ENCODE measurements at regions not wholly inside any gene's neighbourhood (a gene's known extent, or its start where the extent isn't known, plus 50 kb on each side); places are given as distances from the start of the nearest gene placed in this dataset.

DNA sequence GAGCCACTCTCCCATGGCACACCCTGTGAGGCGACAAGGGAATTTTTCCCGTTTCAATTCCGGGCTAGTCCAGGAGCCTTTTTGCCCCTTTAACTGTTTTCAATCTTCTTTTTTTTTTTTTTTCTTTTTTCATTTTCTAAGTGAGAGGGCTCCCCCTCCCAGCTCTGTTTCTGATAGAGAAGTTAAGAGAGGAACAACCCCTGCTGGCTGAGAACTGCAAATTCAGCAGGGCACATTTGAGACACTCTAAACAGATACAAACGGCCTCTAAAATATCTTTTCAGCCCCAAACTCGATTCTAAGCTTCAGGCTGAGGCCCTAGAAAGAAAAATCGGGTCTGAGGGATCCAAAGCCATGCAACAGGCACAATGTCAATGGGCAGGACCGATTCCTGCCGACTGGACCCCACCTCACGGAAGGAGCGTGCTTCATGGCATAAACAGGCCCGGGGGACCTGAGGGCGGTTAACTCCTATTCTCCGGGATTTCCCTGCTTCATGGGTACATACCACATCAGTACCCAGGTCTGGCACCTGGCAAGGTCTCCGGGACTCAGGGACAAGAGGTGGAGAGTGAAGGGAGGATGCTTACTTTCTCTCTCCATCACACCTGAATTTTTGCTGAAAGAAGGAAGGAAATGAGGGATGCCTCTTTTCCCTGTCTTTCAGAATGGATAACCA is 627.5 kb downstream of the BUD13 start:
- H3K36me3 Mint-ChIP-seq (ENCODE audit: low read depth), result peaks cover 2% of the 10 kb centered on the region
- no peaks in the 10 kb centered on the region for H3K36me3 ChIP-seq (ENCODE audit: control insufficient read depth, insufficient read depth, low read length)
- no peak overlapping the region for H3K4me3 ChIP-seq (ENCODE audit: low read length)
- no peaks in the 10 kb centered on the region for H3K27me3 ChIP-seq (ENCODE audit: control insufficient read depth, insufficient read depth, low read length, poor library complexity, severe bottlenecking)
- H3K9me3 ChIP-seq (ENCODE audit: control insufficient read depth, low read length), result no peaks in the 10 kb centered on the region
- H3K4me1 Mint-ChIP-seq, result peaks cover 15% of the 10 kb centered on the region
- H3K9ac ChIP-seq (ENCODE audit: extremely low read depth, low read length, poor library complexity, severe bottlenecking), result no peak overlapping the region
- H3K27ac Mint-ChIP-seq, result no peak overlapping the region
- WGBS, 2 experiments (ENCODE audit: insufficient coverage in 1 of 2, insufficient read length in 1 of 2), result 90 to 92% methylated on average over 7 to 13 of the region's 14 CpGs
- H3K4me3 Mint-ChIP-seq, result no peak overlapping the region
- H3K27me3 Mint-ChIP-seq (ENCODE audit: insufficient read depth), result peaks cover 13% of the 10 kb centered on the region
- H3K27ac ChIP-seq (ENCODE audit: low read depth, low read length), result no peak overlapping the region
- H3K4me1 ChIP-seq (ENCODE audit: control insufficient read depth, insufficient read depth, low read length), result peaks cover 8% of the 10 kb centered on the region
- TF ChIP-seq, protein P1, sequence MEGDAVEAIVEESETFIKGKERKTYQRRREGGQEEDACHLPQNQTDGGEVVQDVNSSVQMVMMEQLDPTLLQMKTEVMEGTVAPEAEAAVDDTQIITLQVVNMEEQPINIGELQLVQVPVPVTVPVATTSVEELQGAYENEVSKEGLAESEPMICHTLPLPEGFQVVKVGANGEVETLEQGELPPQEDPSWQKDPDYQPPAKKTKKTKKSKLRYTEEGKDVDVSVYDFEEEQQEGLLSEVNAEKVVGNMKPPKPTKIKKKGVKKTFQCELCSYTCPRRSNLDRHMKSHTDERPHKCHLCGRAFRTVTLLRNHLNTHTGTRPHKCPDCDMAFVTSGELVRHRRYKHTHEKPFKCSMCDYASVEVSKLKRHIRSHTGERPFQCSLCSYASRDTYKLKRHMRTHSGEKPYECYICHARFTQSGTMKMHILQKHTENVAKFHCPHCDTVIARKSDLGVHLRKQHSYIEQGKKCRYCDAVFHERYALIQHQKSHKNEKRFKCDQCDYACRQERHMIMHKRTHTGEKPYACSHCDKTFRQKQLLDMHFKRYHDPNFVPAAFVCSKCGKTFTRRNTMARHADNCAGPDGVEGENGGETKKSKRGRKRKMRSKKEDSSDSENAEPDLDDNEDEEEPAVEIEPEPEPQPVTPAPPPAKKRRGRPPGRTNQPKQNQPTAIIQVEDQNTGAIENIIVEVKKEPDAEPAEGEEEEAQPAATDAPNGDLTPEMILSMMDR (conservative IDR thresholded peaks at IDR 0.05), result peak; percentile 66
- peak; percentile 59 for DNase-seq
- H3K9me3 Mint-ChIP-seq, result peaks cover 5% of the 10 kb centered on the region

GRCh38 chr11:116144387-116144958 is 628.3 kb downstream of the BUD13 start:
- no peaks in the 10 kb centered on the region for H3K27me3 ChIP-seq (ENCODE audit: control insufficient read depth, insufficient read depth, low read length, poor library complexity, severe bottlenecking)

DNA sequence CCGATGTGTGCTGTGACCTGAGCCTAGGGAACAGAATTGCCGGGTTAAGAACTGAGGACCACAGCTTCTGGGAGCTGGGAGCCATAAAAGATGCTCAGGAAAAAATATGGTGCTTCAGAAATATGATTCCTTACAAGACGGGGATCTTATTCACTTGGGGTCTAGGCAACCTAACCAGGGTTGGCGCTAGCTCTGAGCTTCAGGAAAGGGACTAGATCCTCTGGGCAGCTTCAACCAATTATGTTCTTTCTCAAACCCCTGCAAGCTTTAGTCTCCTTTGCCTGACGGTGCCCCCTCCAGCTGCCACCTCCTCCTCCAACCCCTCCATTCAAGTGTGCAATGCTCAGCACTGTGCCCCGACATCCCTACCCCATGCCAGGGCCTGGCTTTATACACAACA is 634.1 kb upstream of the CADM1 start:
- no peak overlapping the region for H3K27ac Mint-ChIP-seq
- no peaks in the 10 kb centered on the region for H3K27me3 Mint-ChIP-seq (ENCODE audit: insufficient read depth)
- no peaks in the 10 kb centered on the region for H3K9me3 ChIP-seq (ENCODE audit: control insufficient read depth, low read length)
- no peaks in the 10 kb centered on the region for H3K9me3 Mint-ChIP-seq
- DNase-seq, result no peak
- H3K36me3 Mint-ChIP-seq (ENCODE audit: low read depth), result no peaks in the 10 kb centered on the region
- WGBS, 2 experiments (ENCODE audit: insufficient coverage in 1 of 2, insufficient read length in 1 of 2), result 93% methylated on average over 5 to 6 of the region's 6 CpGs
- H3K27ac ChIP-seq (ENCODE audit: low read depth, low read length), result no peak overlapping the region
- H3K4me3 ChIP-seq (ENCODE audit: low read length), result no peak overlapping the region
- H3K36me3 ChIP-seq (ENCODE audit: control insufficient read depth, insufficient read depth, low read length), result no peaks in the 10 kb centered on the region
- peaks cover 9% of the 10 kb centered on the region for H3K4me1 ChIP-seq (ENCODE audit: control insufficient read depth, insufficient read depth, low read length)
- peaks cover 35% of the 10 kb centered on the region for H3K4me1 Mint-ChIP-seq
- no peak overlapping the region for H3K9ac ChIP-seq (ENCODE audit: extremely low read depth, low read length, poor library complexity, severe bottlenecking)
- TF ChIP-seq, protein P1 (conservative IDR thresholded peaks at IDR 0.05), result no peak
- H3K4me3 Mint-ChIP-seq, result no peak overlapping the region
- H3K27me3 ChIP-seq (ENCODE audit: control insufficient read depth, insufficient read depth, low read length, poor library complexity, severe bottlenecking), result no peaks in the 10 kb centered on the region

More at GRCh38 chr11:116144387-116144958, 628.3 kb downstream of the BUD13 start:
- WGBS, 2 experiments (ENCODE audit: insufficient coverage in 1 of 2, insufficient read length in 1 of 2), result 90 to 93% methylated on average over 8 to 17 of the region's 17 CpGs
- no peaks in the 10 kb centered on the region for H3K9me3 ChIP-seq (ENCODE audit: control insufficient read depth, low read length)
- Mint-ChIP-seq H3K27me3 (ENCODE audit: insufficient read depth) (peaks cover 13% of the 10 kb centered on the region), H3K4me3 (no peak overlapping the region), H3K9me3 (peaks cover 5% of the 10 kb centered on the region), H3K27ac (no peak overlapping the region), H3K36me3 (ENCODE audit: low read depth) (peaks cover 2% of the 10 kb centered on the region), H3K4me1 (peaks cover 15% of the 10 kb centered on the region)
- no peak overlapping the region for H3K4me3 ChIP-seq (ENCODE audit: low read length)
- H3K9ac ChIP-seq (ENCODE audit: extremely low read depth, low read length, poor library complexity, severe bottlenecking), result no peak overlapping the region
- H3K36me3 ChIP-seq (ENCODE audit: control insufficient read depth, insufficient read depth, low read length), result no peaks in the 10 kb centered on the region
- peaks cover 8% of the 10 kb centered on the region for H3K4me1 ChIP-seq (ENCODE audit: control insufficient read depth, insufficient read depth, low read length)
- peak; percentile 66 for DNase-seq
- H3K27ac ChIP-seq (ENCODE audit: low read depth, low read length), result no peak overlapping the region
- TF ChIP-seq, protein P1 (conservative IDR thresholded peaks at IDR 0.05), result no peak

All from endodermal cell (in vitro differentiated cells).